ENCODE measurements at regions not wholly inside any gene's neighbourhood (a gene's known extent, or its start where the extent isn't known, plus 50 kb on each side); places are given as distances from the start of the nearest gene placed in this dataset.
"Not testable (repeated sequence)": the region's sequence is repeated elsewhere in the genome, so short reads cannot be mapped to it uniquely, and the experiment has no call there.

GRCh38 chr14:44385296-44385695 is 121.8 kb downstream of the FSCB start:
- dilution Hi-C loops (cut with MboI; ENCODE audit: extremely low pct_ligation_motif_present, low sequenced_read_pairs); H3K4me2 ChIP-seq (ENCODE audit: insufficient read depth, low read length); H3K4me3 ChIP-seq (replicated peaks in 1 of 3; ENCODE audit: insufficient read depth in 1 of 3, low read depth in 1 of 3, low read length in 3 of 3); H3K9ac ChIP-seq (replicated peaks; ENCODE audit: extremely low read depth, insufficient read depth, low read length); CTCF ChIA-PET; BruUV-seq (replicated peaks); intact Hi-C loops (cut with micrococcal nuclease); H3K27ac ChIP-seq (ENCODE audit: insufficient read depth, low read depth, low read length); H3K4me1 ChIP-seq (ENCODE audit: control insufficient read depth, extremely low read depth, insufficient read depth, low read length); H3K9me3 ChIP-seq (replicated peaks; ENCODE audit: control insufficient read depth, insufficient read depth, low read length); H3K27me3 ChIP-seq (ENCODE audit: control insufficient read depth in 2 of 2, insufficient read depth in 2 of 2, low read length in 2 of 2); H3K36me3 ChIP-seq (ENCODE audit: control insufficient read depth in 2 of 2, extremely low read depth in 1 of 2, insufficient read depth in 2 of 2, low read length in 2 of 2); H3K79me2 ChIP-seq (ENCODE audit: control insufficient read depth, insufficient read depth, low read length); H3K9me1 ChIP-seq (replicated peaks; ENCODE audit: control insufficient read depth, extremely low read depth, insufficient read depth, low read length); POLR2A ChIA-PET; H2AFZ ChIP-seq (ENCODE audit: low read depth, low read length); DNase-seq (ENCODE audit: low read depth, low spot score); H4K20me1 ChIP-seq (replicated peaks; ENCODE audit: control insufficient read depth, extremely low read depth, insufficient read depth, low read length); FAIRE-seq: not testable (repeated sequence)

- not testable (repeated sequence) for BruUV-seq (replicated peaks)
Observed at GRCh38 chr14:44384601-44385293, 122.3 kb downstream of the FSCB start.

DNA sequence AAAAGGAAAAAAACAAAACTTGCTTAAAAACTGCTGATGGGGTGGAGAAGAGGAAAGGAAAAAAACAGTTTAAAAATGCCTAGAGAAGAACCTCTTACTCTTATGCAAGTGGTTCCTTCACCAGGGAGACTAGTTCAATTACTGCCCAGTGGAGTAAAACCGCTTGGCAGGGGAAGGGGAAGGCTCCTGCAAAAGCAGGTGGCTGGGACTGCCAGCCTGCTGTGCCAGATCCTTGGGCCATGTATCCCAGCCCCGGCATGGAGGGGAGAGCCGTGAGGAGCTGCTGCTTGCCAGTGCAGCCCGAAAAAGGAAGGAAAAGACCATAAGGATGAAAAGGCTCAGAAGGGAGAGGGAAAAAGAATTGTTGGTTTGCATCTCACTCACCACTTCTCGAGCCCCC is 123.0 kb downstream of the FSCB start:
- intact Hi-C loops (cut with micrococcal nuclease) (no loop called here), dilution Hi-C loops (cut with MboI; ENCODE audit: extremely low pct_ligation_motif_present, low sequenced_read_pairs) (no loop called here)
- POLR2A ChIA-PET = no interaction called here

More at GRCh38 chr14:44384601-44385293, 122.3 kb downstream of the FSCB start:
- POLR2A ChIA-PET; intact Hi-C loops (cut with micrococcal nuclease); CTCF ChIA-PET; H2AFZ ChIP-seq (ENCODE audit: low read depth, low read length); FAIRE-seq; H3K27me3 ChIP-seq (ENCODE audit: control insufficient read depth in 2 of 2, insufficient read depth in 2 of 2, low read length in 2 of 2); H3K9ac ChIP-seq (replicated peaks; ENCODE audit: extremely low read depth, insufficient read depth, low read length); H3K4me3 ChIP-seq (replicated peaks in 1 of 3; ENCODE audit: insufficient read depth in 1 of 3, low read depth in 1 of 3, low read length in 3 of 3); DNase-seq (ENCODE audit: low read depth, low spot score); H4K20me1 ChIP-seq (replicated peaks; ENCODE audit: control insufficient read depth, extremely low read depth, insufficient read depth, low read length); H3K79me2 ChIP-seq (ENCODE audit: control insufficient read depth, insufficient read depth, low read length); H3K4me2 ChIP-seq (ENCODE audit: insufficient read depth, low read length); H3K4me1 ChIP-seq (ENCODE audit: control insufficient read depth, extremely low read depth, insufficient read depth, low read length); H3K27ac ChIP-seq (ENCODE audit: insufficient read depth, low read depth, low read length); dilution Hi-C loops (cut with MboI; ENCODE audit: extremely low pct_ligation_motif_present, low sequenced_read_pairs); H3K9me3 ChIP-seq (replicated peaks; ENCODE audit: control insufficient read depth, insufficient read depth, low read length); H3K9me1 ChIP-seq (replicated peaks; ENCODE audit: control insufficient read depth, extremely low read depth, insufficient read depth, low read length); H3K36me3 ChIP-seq (ENCODE audit: control insufficient read depth in 2 of 2, extremely low read depth in 1 of 2, insufficient read depth in 2 of 2, low read length in 2 of 2): not testable (repeated sequence)

More for the DNA sequence above, 123.0 kb downstream of the FSCB start:
- DNase-seq (ENCODE audit: low read depth, low spot score) (no peak), FAIRE-seq (no peak)
- Histone ChIP-seq H3K9me1 (replicated peaks; ENCODE audit: control insufficient read depth, extremely low read depth, insufficient read depth, low read length) (no peaks in the 10 kb centered on the region), H3K27ac (ENCODE audit: insufficient read depth, low read depth, low read length) (no peak overlapping the region), H3K27me3 (ENCODE audit: control insufficient read depth in 2 of 2, insufficient read depth in 2 of 2, low read length in 2 of 2) (no peaks in the 10 kb centered on the region), H3K4me2 (ENCODE audit: insufficient read depth, low read length) (no peak overlapping the region), H3K79me2 (ENCODE audit: control insufficient read depth, insufficient read depth, low read length) (no peaks in the 10 kb centered on the region), H2AFZ (ENCODE audit: low read depth, low read length) (no peak overlapping the region), H3K4me3 (replicated peaks in 1 of 3; ENCODE audit: insufficient read depth in 1 of 3, low read depth in 1 of 3, low read length in 3 of 3) (no peak overlapping the region), H3K36me3 (ENCODE audit: control insufficient read depth in 2 of 2, extremely low read depth in 1 of 2, insufficient read depth in 2 of 2, low read length in 2 of 2) (no peaks in the 10 kb centered on the region), H3K4me1 (ENCODE audit: control insufficient read depth, extremely low read depth, insufficient read depth, low read length) (no peaks in the 10 kb centered on the region), H3K9ac (replicated peaks; ENCODE audit: extremely low read depth, insufficient read depth, low read length) (no peak overlapping the region), H3K9me3 (replicated peaks; ENCODE audit: control insufficient read depth, insufficient read depth, low read length) (no peaks in the 10 kb centered on the region), H4K20me1 (replicated peaks; ENCODE audit: control insufficient read depth, extremely low read depth, insufficient read depth, low read length) (no peaks in the 10 kb centered on the region)
- BruUV-seq (replicated peaks) = no TSS peak
- CTCF ChIA-PET = no interaction called here
- TF ChIP-seq FOS (IDR thresholded peaks at IDR 0.05; ENCODE audit: borderline replicate concordance, insufficient read depth, low read length) = no peak
- no peak for TF ChIP-seq GATA2 (IDR thresholded peaks at IDR 0.05; ENCODE audit: insufficient read depth, insufficient read length, low read depth, low read length)

Measured in endothelial cell of umbilical vein (primary cell).